CD14-positive monocyte (primary cell): ENCODE measurements at regions not wholly inside any gene's neighbourhood (a gene's known extent, or its start where the extent isn't known, plus 50 kb on each side); places are given as distances from the start of the nearest gene placed in this dataset.

Experiments
- DNase-seq, 3 donors: peaks; one replicate each; pipeline ENCODE4 v3.0.0-alpha.2; 2011 to 2022
- H2AFZ ChIP-seq: 2 replicates; pipeline ENCODE4 v1.6.0; 2012; ENCODE audit warnings: mild to moderate bottlenecking, low read depth, low read length, inconsistent platforms; ENCODE audit not compliant: insufficient read depth, poor library complexity, severe bottlenecking
- H3K27ac ChIP-seq, 2 donors: 1 replicate in 1 of 2; 2 replicates in 1 of 2; pipeline ENCODE4 v1.5.1; 2012 to 2013; ENCODE audit warnings: low read length in 2 of 2, control low read depth in 1 of 2, inconsistent platforms in 1 of 2, low read depth in 1 of 2, mild to moderate bottlenecking in 1 of 2
- H3K27me3 ChIP-seq, 2 donors: one replicate each; pipeline versions ENCODE4 v1.6.0 to v1.6.1; 2011 to 2013; ENCODE audit warnings: low read length in 2 of 2; ENCODE audit not compliant: control insufficient read depth in 2 of 2, insufficient read depth in 2 of 2
- H3K36me3 ChIP-seq, 2 donors: replicated peaks in 1 of 2; 1 replicate in 1 of 2; 2 replicates in 1 of 2; pipeline versions ENCODE4 v1.5.1 to v1.6.1; 2012 to 2013; ENCODE audit warnings: low read length in 2 of 2, control low read depth in 1 of 2, inconsistent platforms in 1 of 2, mild to moderate bottlenecking in 1 of 2; ENCODE audit not compliant: insufficient read depth in 2 of 2, control insufficient read depth in 1 of 2
- H3K4me1 ChIP-seq, 2 donors: 1 replicate in 1 of 2; 2 replicates in 1 of 2; pipeline versions ENCODE4 v1.5.1 to v1.6.1; 2012 to 2013; ENCODE audit warnings: low read length in 2 of 2, control low read depth in 1 of 2, inconsistent platforms in 1 of 2, mild to moderate bottlenecking in 1 of 2, moderate library complexity in 1 of 2; ENCODE audit not compliant: insufficient read depth in 2 of 2, control insufficient read depth in 1 of 2
- H3K4me2 ChIP-seq: replicated peaks from 2 replicates; pipeline ENCODE3; 2012; ENCODE audit warnings: low read length, moderate library complexity, mild to moderate bottlenecking; ENCODE audit not compliant: poor library complexity, severe bottlenecking; ENCODE audit errors: extremely low read depth
- H3K4me3 ChIP-seq, 3 experiments: fragments of 200-600 bp in 1 of 3; sonication (generic) in 1 of 3; replicated peaks in 1 of 3; 1 replicate in 2 of 3; 2 replicates in 1 of 3; pipeline ENCODE4 v1.5.1; 2011 to 2013; ENCODE audit warnings: low read length in 3 of 3, mild to moderate bottlenecking in 3 of 3, control low read depth in 2 of 3, low read depth in 2 of 3, inconsistent platforms in 1 of 3, moderate library complexity in 1 of 3
- H3K79me2 ChIP-seq: 2 replicates; pipeline ENCODE4 v1.6.0; 2012; ENCODE audit warnings: mild to moderate bottlenecking, control low read depth, inconsistent platforms, low read length, moderate library complexity; ENCODE audit not compliant: insufficient read depth
- H3K9ac ChIP-seq: 2 replicates; pipeline ENCODE4 v1.6.0; 2017; ENCODE audit warnings: low read length, mild to moderate bottlenecking; ENCODE audit not compliant: insufficient read depth, poor library complexity, severe bottlenecking
- H3K9me3 ChIP-seq, 2 donors: replicated peaks in 1 of 2; 1 replicate in 1 of 2; 2 replicates in 1 of 2; pipeline versions ENCODE4 v1.5.1 to v1.6.1; 2012 to 2013; ENCODE audit warnings: low read length in 2 of 2, control low read depth in 1 of 2; ENCODE audit not compliant: control insufficient read depth in 1 of 2, insufficient read depth in 1 of 2
- H4K20me1 ChIP-seq: 2 replicates; pipeline ENCODE4 v1.6.0; 2012; ENCODE audit warnings: mild to moderate bottlenecking, low read length, control low read depth, moderate library complexity; ENCODE audit not compliant: insufficient read depth
- H3K27ac Mint-ChIP-seq, 7 donors: one replicate each; pipeline ENCODE4 v1.8.0; 2020; ENCODE audit warnings: mild to moderate bottlenecking in 7 of 7, mixed read lengths in 7 of 7, moderate library complexity in 6 of 7, inconsistent platforms in 2 of 7
- H3K27me3 Mint-ChIP-seq, 3 donors: one replicate each; pipeline ENCODE4 v1.8.0; 2021 to 2022; ENCODE audit warnings: low read depth in 3 of 3, mild to moderate bottlenecking in 3 of 3, mixed read lengths in 3 of 3, moderate library complexity in 3 of 3, inconsistent platforms in 1 of 3
- H3K36me3 Mint-ChIP-seq, 2 donors: one replicate each; pipeline ENCODE4 v1.8.0; 2020; ENCODE audit warnings: mixed read lengths in 2 of 2, inconsistent platforms in 1 of 2, mild to moderate bottlenecking in 1 of 2
- H3K4me1 Mint-ChIP-seq: one replicate; pipeline ENCODE4 v1.8.0; 2020; ENCODE audit warnings: mild to moderate bottlenecking, mixed read lengths
- H3K4me3 Mint-ChIP-seq, 2 donors: one replicate each; pipeline ENCODE4 v1.8.0; 2020; ENCODE audit warnings: mild to moderate bottlenecking in 2 of 2, mixed read lengths in 2 of 2, moderate library complexity in 1 of 2
- H3K9me3 Mint-ChIP-seq, 7 donors: one replicate each; pipeline ENCODE4 v1.8.0; 2020 to 2022; ENCODE audit warnings: mixed read lengths in 7 of 7, mild to moderate bottlenecking in 6 of 7, moderate library complexity in 6 of 7, inconsistent platforms in 2 of 7
- WGBS: methylation state at CpG from one replicate; pipeline ENCODE4 v1.1.5; 2013; ENCODE audit warnings: missing lambda C conversion rate; ENCODE audit not compliant: insufficient coverage; 5-methylcytosine and 5-hydroxymethylcytosine counted together
- intact Hi-C, 2 donors: fragments of 100-400 bp; cut with micrococcal nuclease; formaldehyde crosslinking; loops; one replicate each; pipeline versions ENCODE4 v1.15.0 to v1.15.1; 2023
- TF ChIP-seq, protein P1 (sequence below): fragments of 200-600 bp; IDR thresholded peaks from one replicate; pipeline ENCODE4 v1.8.0; 2022; ENCODE audit warnings: antibody characterized with exemption, mild to moderate bottlenecking

DNA sequence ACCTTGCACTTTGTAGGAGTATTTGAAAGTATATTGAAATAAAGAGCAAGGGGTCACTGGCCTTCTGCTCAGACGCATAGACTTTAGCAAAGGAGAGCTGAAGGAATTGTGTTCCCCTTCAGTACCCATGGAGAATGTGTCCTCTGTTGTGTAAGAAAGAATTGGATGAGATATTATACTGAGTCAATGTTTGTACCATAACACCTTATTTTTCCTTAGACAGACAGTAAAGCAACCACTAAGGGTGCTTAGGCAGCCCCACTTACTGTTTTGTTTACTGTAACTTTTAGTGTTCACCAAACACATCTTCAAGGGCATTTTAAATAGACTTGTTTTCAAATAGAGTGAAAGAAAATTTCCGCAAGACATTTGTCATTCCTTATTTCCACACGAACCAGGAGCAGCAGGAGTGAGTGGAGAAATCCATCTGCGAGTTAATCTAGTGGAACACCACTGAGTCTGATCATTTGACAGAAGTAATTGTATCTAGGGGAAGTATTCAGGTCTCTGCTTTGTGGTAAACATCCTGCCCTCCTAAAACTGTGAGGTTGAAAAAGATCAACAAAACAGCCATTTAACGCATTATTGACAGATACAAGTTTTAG is 89.5 kb downstream of the SLIT2 start:
- DNase-seq, result no peak
- no peaks in the 10 kb centered on the region for H4K20me1 ChIP-seq
- intact Hi-C loops, result no loop called here
- Mint-ChIP-seq H3K9me3 (peaks cover 0 to 3% (median 0%) of the 10 kb centered on the region in 7 donors), H3K36me3 (no peaks in the 10 kb centered on the region), H3K27ac (no peak overlapping the region), H3K27me3 (peaks cover 0 to 3% (median 2%) of the 10 kb centered on the region in 3 donors), H3K4me1 (no peaks in the 10 kb centered on the region), H3K4me3 (no peak overlapping the region)
- H3K27me3 ChIP-seq, result no peaks in the 10 kb centered on the region
- H3K79me2 ChIP-seq, result no peaks in the 10 kb centered on the region
- 80% methylated on average over 1 of the region's 5 CpGs for WGBS
- H3K9ac ChIP-seq, result no peak overlapping the region
- no peaks in the 10 kb centered on the region for H3K9me3 ChIP-seq
- TF ChIP-seq, protein P1, sequence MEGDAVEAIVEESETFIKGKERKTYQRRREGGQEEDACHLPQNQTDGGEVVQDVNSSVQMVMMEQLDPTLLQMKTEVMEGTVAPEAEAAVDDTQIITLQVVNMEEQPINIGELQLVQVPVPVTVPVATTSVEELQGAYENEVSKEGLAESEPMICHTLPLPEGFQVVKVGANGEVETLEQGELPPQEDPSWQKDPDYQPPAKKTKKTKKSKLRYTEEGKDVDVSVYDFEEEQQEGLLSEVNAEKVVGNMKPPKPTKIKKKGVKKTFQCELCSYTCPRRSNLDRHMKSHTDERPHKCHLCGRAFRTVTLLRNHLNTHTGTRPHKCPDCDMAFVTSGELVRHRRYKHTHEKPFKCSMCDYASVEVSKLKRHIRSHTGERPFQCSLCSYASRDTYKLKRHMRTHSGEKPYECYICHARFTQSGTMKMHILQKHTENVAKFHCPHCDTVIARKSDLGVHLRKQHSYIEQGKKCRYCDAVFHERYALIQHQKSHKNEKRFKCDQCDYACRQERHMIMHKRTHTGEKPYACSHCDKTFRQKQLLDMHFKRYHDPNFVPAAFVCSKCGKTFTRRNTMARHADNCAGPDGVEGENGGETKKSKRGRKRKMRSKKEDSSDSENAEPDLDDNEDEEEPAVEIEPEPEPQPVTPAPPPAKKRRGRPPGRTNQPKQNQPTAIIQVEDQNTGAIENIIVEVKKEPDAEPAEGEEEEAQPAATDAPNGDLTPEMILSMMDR, result no peak
- no peak overlapping the region for H3K4me2 ChIP-seq
- no peak overlapping the region for H3K27ac ChIP-seq
- H3K4me3 ChIP-seq, result no peak overlapping the region
- H3K36me3 ChIP-seq, result no peaks in the 10 kb centered on the region
- no peaks in the 10 kb centered on the region for H3K4me1 ChIP-seq
- no peak overlapping the region for H2AFZ ChIP-seq

DNA sequence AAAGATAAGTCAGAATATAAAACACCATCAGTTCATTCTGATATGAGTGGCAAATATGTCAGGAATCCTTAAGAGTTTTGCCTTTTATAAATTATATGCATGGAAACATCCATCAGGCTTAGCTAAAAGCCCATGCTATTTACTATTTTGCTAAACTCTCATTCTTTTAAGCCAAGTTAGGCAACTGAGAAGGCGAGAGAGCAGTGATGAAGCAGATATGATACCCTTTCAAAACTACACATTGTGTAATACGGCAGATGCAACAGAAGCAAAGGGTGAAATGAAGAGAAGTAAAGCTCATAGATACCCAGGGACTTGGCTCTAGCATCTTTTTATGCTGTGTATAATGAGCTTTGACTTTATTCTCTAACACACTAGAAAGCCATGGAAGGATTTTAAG is 95.8 kb downstream of the SLIT2 start:
- DNase-seq, result no peak
- Mint-ChIP-seq H3K4me1 (no peaks in the 10 kb centered on the region), H3K9me3 (peaks cover 0 to 3% (median 0%) of the 10 kb centered on the region in 7 donors), H3K36me3 (no peaks in the 10 kb centered on the region), H3K27me3 (no peaks in the 10 kb centered on the region), H3K4me3 (no peak overlapping the region), H3K27ac (no peak overlapping the region)
- Histone ChIP-seq H3K9ac (no peak overlapping the region), H3K36me3 (no peaks in the 10 kb centered on the region), H3K4me3 (no peak overlapping the region), H3K79me2 (no peaks in the 10 kb centered on the region), H4K20me1 (no peaks in the 10 kb centered on the region), H3K4me2 (no peak overlapping the region), H3K4me1 (no peaks in the 10 kb centered on the region), H2AFZ (no peak overlapping the region), H3K27me3 (no peaks in the 10 kb centered on the region), H3K27ac (no peak overlapping the region), H3K9me3 (no peaks in the 10 kb centered on the region)
- WGBS, result no CpG with 5 or more reads among the region's 2 CpGs
- TF ChIP-seq, protein P1, result no peak
- intact Hi-C loops, result no loop called here
